SK-N-SH (cell line): ENCODE measurements at regions not wholly inside any gene's neighbourhood (a gene's known extent, or its start where the extent isn't known, plus 50 kb on each side); places are given as distances from the start of the nearest gene placed in this dataset.

Experiments used
- MEF2A ChIP-seq: IDR thresholded peaks from 2 replicates; pipeline ENCODE4 v1.4.0; 2012; ENCODE audit warnings: low read depth, borderline replicate concordance
- POLR2AphosphoS5 ChIP-seq: IDR thresholded peaks from 2 replicates; pipeline ENCODE4 v1.6.1; 2012; ENCODE audit warnings: low read depth, low read length
- RAD21 ChIP-seq: IDR thresholded peaks from 2 replicates; pipeline ENCODE4 v1.6.1; 2012; ENCODE audit warnings: mild to moderate bottlenecking, low read length
- TF ChIP-seq, protein P1 (sequence below): fragments of 200-600 bp; sonication (generic); IDR thresholded peaks from 2 replicates; pipeline ENCODE4 v1.6.1; 2017; ENCODE audit warnings: antibody characterized with exemption, mild to moderate bottlenecking, moderate library complexity

- TF ChIP-seq MEF2A (no peak), POLR2AphosphoS5 (no peak), RAD21 (no peak)
- TF ChIP-seq, protein P1, sequence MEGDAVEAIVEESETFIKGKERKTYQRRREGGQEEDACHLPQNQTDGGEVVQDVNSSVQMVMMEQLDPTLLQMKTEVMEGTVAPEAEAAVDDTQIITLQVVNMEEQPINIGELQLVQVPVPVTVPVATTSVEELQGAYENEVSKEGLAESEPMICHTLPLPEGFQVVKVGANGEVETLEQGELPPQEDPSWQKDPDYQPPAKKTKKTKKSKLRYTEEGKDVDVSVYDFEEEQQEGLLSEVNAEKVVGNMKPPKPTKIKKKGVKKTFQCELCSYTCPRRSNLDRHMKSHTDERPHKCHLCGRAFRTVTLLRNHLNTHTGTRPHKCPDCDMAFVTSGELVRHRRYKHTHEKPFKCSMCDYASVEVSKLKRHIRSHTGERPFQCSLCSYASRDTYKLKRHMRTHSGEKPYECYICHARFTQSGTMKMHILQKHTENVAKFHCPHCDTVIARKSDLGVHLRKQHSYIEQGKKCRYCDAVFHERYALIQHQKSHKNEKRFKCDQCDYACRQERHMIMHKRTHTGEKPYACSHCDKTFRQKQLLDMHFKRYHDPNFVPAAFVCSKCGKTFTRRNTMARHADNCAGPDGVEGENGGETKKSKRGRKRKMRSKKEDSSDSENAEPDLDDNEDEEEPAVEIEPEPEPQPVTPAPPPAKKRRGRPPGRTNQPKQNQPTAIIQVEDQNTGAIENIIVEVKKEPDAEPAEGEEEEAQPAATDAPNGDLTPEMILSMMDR: no peak
Measured at GRCh38 chr9:109590966-109591365, 92.9 kb upstream of the PTPN3 start.
